Endothelial cell of umbilical vein (primary cell): ENCODE measurements at regions not wholly inside any gene's neighbourhood (a gene's known extent, or its start where the extent isn't known, plus 50 kb on each side); places are given as distances from the start of the nearest gene placed in this dataset.

Experiments
- BruUV-seq: library from RNA; stranded (reverse); fragments of 400-500 nt; replicated peaks from 2 replicates; lab custom pipeline; 2021; lab: Mats Ljungman, UMichigan
- CTCF ChIA-PET: fragments of 300-600, 350-600 bp; sonication (Branson Sonifier 250); formaldehyde crosslinking; loops from one replicate; lab custom pipeline; 2021; ENCODE audit warnings: antibody characterized with exemption, inconsistent platforms; lab: Charles Lee
- POLR2A ChIA-PET: fragments of 300-600, 350-600 bp; sonication (Branson Sonifier 250); formaldehyde crosslinking; loops from one replicate; lab custom pipeline; 2021; ENCODE audit warnings: antibody characterized with exemption, inconsistent platforms; lab: Charles Lee
- DNase-seq: peaks from one replicate; pipeline ENCODE4 v3.0.0-alpha.2; 2011; ENCODE audit warnings: low read depth, low spot score
- FAIRE-seq: peaks from 2 replicates; lab custom pipeline; 2011; peaks lifted over from hg19 to GRCh38; lab: Jason Lieb, UNC
- H2AFZ ChIP-seq: 2 replicates; pipeline ENCODE4 v1.6.0; 2012; ENCODE audit warnings: low read depth, low read length, control low read depth, inconsistent platforms
- H3K27ac ChIP-seq: 2 replicates; pipeline ENCODE4 v1.5.1; 2011; ENCODE audit warnings: low read depth, mild to moderate bottlenecking, control low read depth, low read length, moderate library complexity; ENCODE audit not compliant: insufficient read depth
- H3K27me3 ChIP-seq, 2 experiments: 2 replicates each; pipeline versions ENCODE4 v1.6.0 to v1.6.1; 2011; ENCODE audit warnings: low read length in 2 of 2, mixed read lengths in 1 of 2; ENCODE audit not compliant: control insufficient read depth in 2 of 2, insufficient read depth in 2 of 2
- H3K36me3 ChIP-seq, 2 experiments: 2 replicates in 1 of 2; 3 replicates in 1 of 2; pipeline ENCODE4 v1.5.1; 2011; ENCODE audit warnings: low read length in 2 of 2, mild to moderate bottlenecking in 1 of 2, moderate library complexity in 1 of 2; ENCODE audit not compliant: control insufficient read depth in 2 of 2, insufficient read depth in 2 of 2; ENCODE audit errors: extremely low read depth in 1 of 2
- H3K4me1 ChIP-seq: 3 replicates; pipeline ENCODE4 v1.5.1; 2011; ENCODE audit warnings: mild to moderate bottlenecking, low read length; ENCODE audit not compliant: control insufficient read depth, insufficient read depth; ENCODE audit errors: extremely low read depth
- H3K4me2 ChIP-seq: 2 replicates; pipeline ENCODE4 v1.6.1; 2011; ENCODE audit warnings: low read length, control low read depth, mixed read lengths; ENCODE audit not compliant: insufficient read depth
- H3K4me3 ChIP-seq, 3 experiments: fragments of 200-600 bp in 1 of 3; sonication (generic), shearing (Covaris generic) in 1 of 3; replicated peaks in 1 of 3; 2 replicates each; pipeline ENCODE4 v1.5.1; 2011 to 2016; ENCODE audit warnings: control low read depth in 3 of 3, low read length in 3 of 3, mild to moderate bottlenecking in 2 of 3, inconsistent platforms in 1 of 3, low read depth in 1 of 3, moderate library complexity in 1 of 3; ENCODE audit not compliant: insufficient read depth in 1 of 3
- H3K79me2 ChIP-seq: 2 replicates; pipeline ENCODE4 v1.6.0; 2012; ENCODE audit warnings: low read length, inconsistent platforms; ENCODE audit not compliant: control insufficient read depth, insufficient read depth
- H3K9ac ChIP-seq: replicated peaks from 2 replicates; pipeline ENCODE3; 2011; ENCODE audit warnings: low read length, control low read depth; ENCODE audit not compliant: insufficient read depth; ENCODE audit errors: extremely low read depth
- H3K9me1 ChIP-seq: replicated peaks from 3 replicates; pipeline ENCODE4 v1.6.0; 2011; ENCODE audit warnings: mild to moderate bottlenecking, low read length; ENCODE audit not compliant: control insufficient read depth, insufficient read depth; ENCODE audit errors: extremely low read depth
- H3K9me3 ChIP-seq: replicated peaks from 2 replicates; pipeline ENCODE4 v1.5.1; 2012; ENCODE audit warnings: low read length, inconsistent platforms; ENCODE audit not compliant: control insufficient read depth, insufficient read depth
- H4K20me1 ChIP-seq: replicated peaks from 2 replicates; pipeline ENCODE3; 2011; ENCODE audit warnings: mild to moderate bottlenecking, low read length; ENCODE audit not compliant: control insufficient read depth, insufficient read depth; ENCODE audit errors: extremely low read depth
- CTCF ChIP-seq, 2 donors: IDR thresholded peaks; 1 replicate in 1 of 2; 2 replicates in 1 of 2; pipeline ENCODE4 v1.5.1; 2011; ENCODE audit warnings: low read length in 2 of 2, mild to moderate bottlenecking in 2 of 2, moderate library complexity in 2 of 2, control low read depth in 1 of 2, inconsistent platforms in 1 of 2, low read depth in 1 of 2; ENCODE audit not compliant: insufficient read depth in 1 of 2; ENCODE audit errors: extremely low read depth in 1 of 2
- EZH2 ChIP-seq: IDR thresholded peaks from 2 replicates; pipeline ENCODE4 v1.6.1; 2012; ENCODE audit warnings: borderline replicate concordance, low read depth, mild to moderate bottlenecking, moderate library complexity, low read length, inconsistent platforms; ENCODE audit not compliant: severe bottlenecking
- FOS ChIP-seq: IDR thresholded peaks from 2 replicates; pipeline ENCODE4 v1.6.1; 2011; ENCODE audit warnings: mild to moderate bottlenecking, low read length, moderate library complexity, borderline replicate concordance; ENCODE audit not compliant: insufficient read depth
- GATA2 ChIP-seq: IDR thresholded peaks from 2 replicates; pipeline ENCODE4 v1.7.0; 2011; ENCODE audit warnings: low read depth, mild to moderate bottlenecking, moderate library complexity, mixed read lengths, low read length; ENCODE audit not compliant: insufficient read length, insufficient read depth
- JUN ChIP-seq: IDR thresholded peaks from 2 replicates; pipeline ENCODE4 v1.6.1; 2011; ENCODE audit warnings: borderline replicate concordance, low read depth; ENCODE audit not compliant: insufficient read length, insufficient read depth
- MYC ChIP-seq: IDR thresholded peaks from one replicate; pipeline ENCODE4 v1.6.1; 2011; ENCODE audit warnings: mild to moderate bottlenecking, low read depth, low read length
- POLR2A ChIP-seq: IDR thresholded peaks from 2 replicates; pipeline ENCODE4 v1.6.1; 2012; ENCODE audit warnings: low read depth, mild to moderate bottlenecking, control low read depth, low read length
- POLR2AphosphoS5 ChIP-seq: IDR thresholded peaks from 2 replicates; pipeline ENCODE4 v1.6.1; 2012; ENCODE audit warnings: low read depth, mild to moderate bottlenecking, control low read depth, low read length, moderate library complexity; ENCODE audit not compliant: insufficient read depth
- dilution Hi-C: fragments of 300-500 bp; cut with MboI; formaldehyde crosslinking; loops from one replicate; pipeline ENCODE4 v1.15.0; 2019; ENCODE audit warnings: low sequenced_read_pairs; ENCODE audit not compliant: extremely low pct_ligation_motif_present
- intact Hi-C: fragments of 100-400 bp; cut with micrococcal nuclease; formaldehyde crosslinking; loops from one replicate; pipeline ENCODE4 v1.10.0; 2022
- TF ChIP-seq, protein P1 (sequence below): IDR thresholded peaks from 2 replicates; pipeline ENCODE4 v1.6.1; 2011; ENCODE audit not compliant: insufficient read depth, insufficient read length

DNA sequence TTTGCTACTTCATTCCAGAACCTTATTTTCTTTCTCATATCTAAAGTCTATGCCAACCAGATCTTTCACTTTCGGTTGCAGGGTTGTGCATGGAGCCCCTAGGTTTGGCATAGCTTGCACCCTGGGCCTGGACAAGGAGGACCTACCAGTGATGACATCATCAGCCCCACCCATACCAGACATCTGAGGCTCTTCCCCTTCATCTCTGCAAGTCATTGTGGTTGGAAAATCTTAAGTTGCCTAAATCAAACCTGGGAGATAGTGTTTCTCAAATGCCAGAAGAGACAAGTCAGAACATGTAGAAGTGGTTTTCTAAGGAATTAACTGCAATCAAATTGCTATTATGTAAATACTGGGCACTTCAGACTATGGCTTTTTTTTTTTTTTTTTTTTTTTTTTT, 363.3 kb downstream of the ZNF516 start:
- ChIA-PET CTCF (no interaction called here), POLR2A (no interaction called here)
- H3K27me3 ChIP-seq, result no peaks in the 10 kb centered on the region
- TF ChIP-seq CTCF (IDR thresholded peaks at IDR 0.05; ENCODE audit: extremely low read depth in 1 of 2, insufficient read depth in 1 of 2, low read depth in 1 of 2, low read length in 2 of 2) (no peak), GATA2 (no peak), POLR2A (no peak), JUN (no peak), POLR2AphosphoS5 (no peak), EZH2 (no peak), MYC (no peak), FOS (no peak)
- TF ChIP-seq, protein P1, sequence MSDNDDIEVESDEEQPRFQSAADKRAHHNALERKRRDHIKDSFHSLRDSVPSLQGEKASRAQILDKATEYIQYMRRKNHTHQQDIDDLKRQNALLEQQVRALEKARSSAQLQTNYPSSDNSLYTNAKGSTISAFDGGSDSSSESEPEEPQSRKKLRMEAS, result no peak
- no TSS peak for BruUV-seq
- DNase-seq (no peak), FAIRE-seq (no peak)
- no peaks in the 10 kb centered on the region for H4K20me1 ChIP-seq
- H3K79me2 ChIP-seq, result no peaks in the 10 kb centered on the region
- H3K4me3 ChIP-seq, result no peak overlapping the region
- dilution Hi-C loops (no loop called here), intact Hi-C loops (no loop called here)
- H2AFZ ChIP-seq, result no peak overlapping the region
- no peaks in the 10 kb centered on the region for H3K9me1 ChIP-seq
- H3K4me1 ChIP-seq, result no peaks in the 10 kb centered on the region
- no peaks in the 10 kb centered on the region for H3K9me3 ChIP-seq
- H3K4me2 ChIP-seq, result no peak overlapping the region
- H3K27ac ChIP-seq, result no peak overlapping the region
- no peak overlapping the region for H3K9ac ChIP-seq
- no peaks in the 10 kb centered on the region for H3K36me3 ChIP-seq
